Activated CD4-positive, alpha-beta memory T cell treated with anti-CD3 and anti-CD28 coated beads for 36 hours (primary cell): ENCODE measurements at regions not wholly inside any gene's neighbourhood (a gene's known extent, or its start where the extent isn't known, plus 50 kb on each side); places are given as distances from the start of the nearest gene placed in this dataset.

Experiments
- CTCF ChIA-PET: fragments of 350-600 bp; sonication (Branson Sonifier 250); formaldehyde crosslinking; loops from one replicate; lab custom pipeline; 2021; ENCODE audit warnings: antibody characterized with exemption, inconsistent platforms; lab: Charles Lee
- POLR2A ChIA-PET: fragments of 350-600 bp; sonication (Branson Sonifier 250); formaldehyde crosslinking; loops from one replicate; lab custom pipeline; 2021; ENCODE audit warnings: antibody characterized with exemption; lab: Charles Lee
- DNase-seq: peaks from one replicate; pipeline ENCODE4 v3.0.0-alpha.2; 2020
- H3K27ac Mint-ChIP-seq: one replicate; pipeline ENCODE4 v1.8.0; 2021; ENCODE audit warnings: mixed read lengths
- H3K27me3 Mint-ChIP-seq: one replicate; pipeline ENCODE4 v1.8.0; 2021; ENCODE audit warnings: mixed read lengths
- H3K36me3 Mint-ChIP-seq: one replicate; pipeline ENCODE4 v1.8.0; 2021; ENCODE audit warnings: mixed read lengths
- H3K4me1 Mint-ChIP-seq: one replicate; pipeline ENCODE4 v1.8.0; 2021; ENCODE audit warnings: low read depth, mixed read lengths
- H3K4me3 Mint-ChIP-seq: one replicate; pipeline ENCODE4 v1.8.0; 2021; ENCODE audit warnings: mild to moderate bottlenecking, mixed read lengths
- H3K9me3 Mint-ChIP-seq: one replicate; pipeline ENCODE4 v1.8.0; 2021; ENCODE audit warnings: mixed read lengths
- intact Hi-C: fragments of 100-400 bp; cut with micrococcal nuclease; formaldehyde crosslinking; loops from one replicate; pipeline ENCODE4 v1.15.1; 2023

DNA sequence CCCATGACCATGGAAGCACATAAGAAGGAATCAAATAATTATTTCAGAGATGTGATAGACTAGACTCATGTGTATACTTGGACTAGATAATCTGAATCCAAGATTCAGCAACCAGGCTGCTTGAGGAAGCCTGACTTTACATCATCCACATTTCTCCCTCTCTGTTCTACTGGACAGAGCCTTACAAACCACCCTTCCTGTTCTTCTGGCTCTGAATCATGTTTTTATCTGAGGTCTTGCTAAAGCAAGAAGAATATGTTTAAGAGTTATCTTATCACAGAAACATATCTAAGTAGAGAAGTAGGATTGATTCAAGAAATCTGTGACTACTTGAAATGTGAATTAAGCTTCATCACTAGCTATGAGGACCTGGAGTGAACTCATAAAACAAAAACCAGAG lies 71.1 kb upstream of the SLC24A5 start:
- ChIA-PET POLR2A (no interaction called here), CTCF (no interaction called here)
- no peak for DNase-seq
- Mint-ChIP-seq H3K4me1 (no peaks in the 10 kb centered on the region), H3K27ac (no peak overlapping the region), H3K4me3 (no peak overlapping the region), H3K9me3 (no peaks in the 10 kb centered on the region), H3K27me3 (peaks cover 2% of the 10 kb centered on the region), H3K36me3 (no peaks in the 10 kb centered on the region)
- intact Hi-C loops = no loop called here

DNA sequence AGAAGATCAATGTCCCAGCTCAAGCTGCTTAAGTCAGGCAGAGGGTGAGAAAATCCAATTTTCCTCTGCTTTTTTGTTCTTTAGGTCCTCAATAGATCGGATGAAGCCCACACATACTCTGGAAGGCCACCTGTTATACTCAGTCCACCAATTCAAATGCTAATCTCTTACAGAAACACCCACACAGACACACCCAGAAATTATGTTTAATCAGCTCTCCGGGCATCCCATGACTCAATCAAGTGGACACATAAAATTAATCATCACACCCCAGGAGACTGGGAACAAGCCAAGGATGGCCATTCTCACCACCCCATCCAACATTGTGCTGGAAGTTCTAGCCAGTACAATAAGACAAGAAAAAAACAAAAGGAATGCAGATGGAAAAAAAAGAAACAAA lies 67.8 kb upstream of the SLC24A5 start:
- Mint-ChIP-seq H3K36me3 (no peaks in the 10 kb centered on the region), H3K27ac (no peak overlapping the region), H3K4me3 (no peak overlapping the region), H3K4me1 (no peaks in the 10 kb centered on the region), H3K27me3 (no peaks in the 10 kb centered on the region), H3K9me3 (peaks cover 5% of the 10 kb centered on the region)
- intact Hi-C loops = no loop called here
- ChIA-PET POLR2A (no interaction called here), CTCF (interaction anchor here (0.5 kb wide), 1 partner anchor 865 kb away, joined by 3 read pairs; no protein-coding TSS in a partner anchor)
- no peak for DNase-seq

DNA sequence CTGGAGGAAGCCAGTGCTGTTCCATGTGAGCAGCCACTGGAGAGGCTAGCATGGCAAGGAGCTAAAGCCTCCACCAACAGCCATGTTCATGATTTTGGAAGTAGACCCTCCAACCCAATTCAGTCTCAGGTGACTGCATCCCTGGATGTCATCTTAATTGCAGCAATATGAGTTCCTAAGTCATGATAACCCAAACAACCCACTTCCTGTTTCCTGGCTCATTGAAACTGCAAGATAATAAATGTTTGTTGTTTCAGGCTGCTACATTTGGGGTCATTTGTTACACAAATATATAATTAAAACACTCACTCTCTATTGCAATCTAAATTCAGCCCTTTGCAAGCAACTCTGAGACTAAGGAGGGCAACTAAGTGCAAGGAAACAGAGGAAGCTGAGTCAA lies 62.4 kb upstream of the SLC24A5 start:
- CTCF ChIA-PET = no interaction called here

DNA sequence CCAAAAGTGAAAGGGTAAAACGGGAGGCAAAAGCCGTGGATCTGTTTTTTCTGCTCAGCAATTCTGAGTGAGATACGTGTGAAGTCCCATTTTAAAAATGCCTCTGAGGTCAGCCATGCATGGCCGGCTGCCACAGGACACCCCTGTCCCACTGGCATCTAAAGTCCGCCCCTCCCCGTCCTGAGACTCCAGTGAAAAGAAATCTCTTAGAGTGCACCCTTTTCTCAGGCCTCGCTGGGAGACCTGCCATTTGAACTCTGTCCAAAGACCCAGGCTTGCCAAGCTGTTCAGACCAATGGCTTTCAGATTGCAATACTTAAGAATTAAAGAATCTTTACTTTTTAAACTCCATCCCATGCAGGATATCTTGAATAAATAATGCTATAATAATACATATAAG lies 61.0 kb upstream of the SLC24A5 start:
- no peak overlapping the region for H3K4me3 Mint-ChIP-seq
- no peaks in the 10 kb centered on the region for H3K36me3 Mint-ChIP-seq
- intact Hi-C loops = no loop called here
- DNase-seq = no peak
- ChIA-PET POLR2A (no interaction called here), CTCF (no interaction called here)
- H3K9me3 Mint-ChIP-seq = peaks cover 5% of the 10 kb centered on the region
- peaks cover 3% of the 10 kb centered on the region for H3K4me1 Mint-ChIP-seq
- no peak overlapping the region for H3K27ac Mint-ChIP-seq
- no peaks in the 10 kb centered on the region for H3K27me3 Mint-ChIP-seq

More for the DNA sequence above, 62.4 kb upstream of the SLC24A5 start:
- no peaks in the 10 kb centered on the region for H3K27me3 Mint-ChIP-seq
- intact Hi-C loops = no loop called here
- no peak overlapping the region for H3K4me3 Mint-ChIP-seq
- peaks cover 3% of the 10 kb centered on the region for H3K4me1 Mint-ChIP-seq
- POLR2A ChIA-PET = no interaction called here
- DNase-seq = no peak
- H3K9me3 Mint-ChIP-seq = peaks cover 5% of the 10 kb centered on the region
- no peaks in the 10 kb centered on the region for H3K36me3 Mint-ChIP-seq
- no peak overlapping the region for H3K27ac Mint-ChIP-seq

DNA sequence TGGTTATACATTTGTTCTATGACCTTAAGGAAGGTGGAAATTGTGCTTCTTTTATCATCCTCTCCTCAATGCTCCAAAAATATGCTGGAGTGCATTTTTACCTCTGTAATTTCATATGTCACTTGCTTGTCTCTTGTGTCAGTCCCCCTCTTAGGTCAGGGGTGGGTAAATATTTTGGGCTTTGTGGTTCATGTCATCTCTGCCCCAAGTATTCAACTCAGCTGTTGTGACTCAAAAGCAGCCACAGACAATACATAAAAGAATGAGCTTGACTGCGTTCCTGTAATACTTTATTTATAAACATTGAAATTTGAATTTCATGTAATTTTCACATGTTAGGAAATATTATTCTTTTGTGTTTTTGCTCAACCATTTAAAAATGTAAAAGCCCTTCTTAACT lies 60.4 kb upstream of the SLC24A5 start:
- POLR2A ChIA-PET = no interaction called here
- H3K9me3 Mint-ChIP-seq = peaks cover 4% of the 10 kb centered on the region
- intact Hi-C loops = no loop called here
- H3K27me3 Mint-ChIP-seq = no peaks in the 10 kb centered on the region
- no peak overlapping the region for H3K4me3 Mint-ChIP-seq
- DNase-seq = no peak
- CTCF ChIA-PET = no interaction called here
- H3K4me1 Mint-ChIP-seq = peaks cover 3% of the 10 kb centered on the region
- H3K36me3 Mint-ChIP-seq = no peaks in the 10 kb centered on the region
- H3K27ac Mint-ChIP-seq = no peak overlapping the region

DNA sequence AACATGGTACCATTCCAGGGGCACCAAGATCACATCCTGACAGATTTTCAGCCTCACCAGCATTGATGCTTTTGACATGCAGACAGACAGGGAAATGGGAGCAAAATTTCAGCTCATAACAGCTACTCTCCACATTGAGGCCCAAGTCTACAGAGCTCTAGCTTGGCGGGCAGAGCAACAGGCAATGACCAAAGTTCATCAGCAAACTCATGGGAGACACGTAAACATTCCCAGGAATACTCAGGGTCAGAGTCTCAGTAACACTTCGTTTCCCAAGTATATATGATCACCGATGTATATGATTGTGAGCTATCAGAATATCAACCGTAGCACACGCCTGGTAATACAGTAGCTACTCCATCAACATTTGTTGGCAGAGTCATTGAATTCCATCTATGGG lies 59.2 kb upstream of the SLC24A5 start:
- POLR2A ChIA-PET = no interaction called here
- intact Hi-C loops = no loop called here

DNA sequence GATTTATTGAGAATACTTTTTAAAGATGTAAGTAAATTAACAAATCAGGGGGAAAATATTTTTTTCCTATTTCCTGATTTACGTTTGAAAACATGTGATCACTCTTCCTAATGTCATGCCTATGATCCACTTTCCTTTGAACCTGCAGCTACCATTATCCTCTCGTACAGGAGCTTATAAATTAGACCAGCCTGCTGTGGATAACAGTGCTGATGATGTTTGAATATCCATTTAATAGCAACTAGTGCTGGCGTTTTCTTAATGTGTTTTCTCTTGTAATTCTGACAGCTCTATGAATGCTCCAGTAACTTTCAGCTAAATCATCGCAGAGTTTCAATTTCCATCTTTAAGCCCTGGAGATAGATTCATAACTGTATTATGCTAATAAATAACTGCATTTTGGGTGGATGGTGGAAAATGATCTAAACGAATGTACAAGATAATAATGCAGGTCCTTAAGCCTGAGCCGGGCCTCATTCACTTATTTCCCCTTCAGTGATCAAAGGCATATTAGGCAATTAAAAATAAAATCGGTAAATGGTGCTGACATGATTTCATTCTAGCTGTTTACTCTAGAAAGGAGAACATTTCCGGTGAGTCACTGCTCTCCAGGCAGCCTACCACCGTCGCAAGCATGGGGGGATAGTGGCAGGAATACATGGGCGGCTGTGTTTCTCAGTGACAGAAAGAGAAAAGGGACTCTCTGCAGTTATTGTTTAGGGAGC lies 58.5 kb upstream of the SLC24A5 start:
- Mint-ChIP-seq H3K27me3 (no peaks in the 10 kb centered on the region), H3K36me3 (no peaks in the 10 kb centered on the region), H3K4me1 (peaks cover 3% of the 10 kb centered on the region), H3K9me3 (no peaks in the 10 kb centered on the region), H3K4me3 (no peak overlapping the region), H3K27ac (no peak overlapping the region)
- intact Hi-C loops = no loop called here
- DNase-seq = no peak
- CTCF ChIA-PET = no interaction called here
- POLR2A ChIA-PET = no interaction called here

More for the DNA sequence above, 59.2 kb upstream of the SLC24A5 start:
- CTCF ChIA-PET = no interaction called here
- no peak overlapping the region for H3K27ac Mint-ChIP-seq
- H3K4me1 Mint-ChIP-seq = peaks cover 3% of the 10 kb centered on the region
- no peaks in the 10 kb centered on the region for H3K27me3 Mint-ChIP-seq
- no peak for DNase-seq
- no peaks in the 10 kb centered on the region for H3K9me3 Mint-ChIP-seq
- no peaks in the 10 kb centered on the region for H3K36me3 Mint-ChIP-seq
- no peak overlapping the region for H3K4me3 Mint-ChIP-seq

DNA sequence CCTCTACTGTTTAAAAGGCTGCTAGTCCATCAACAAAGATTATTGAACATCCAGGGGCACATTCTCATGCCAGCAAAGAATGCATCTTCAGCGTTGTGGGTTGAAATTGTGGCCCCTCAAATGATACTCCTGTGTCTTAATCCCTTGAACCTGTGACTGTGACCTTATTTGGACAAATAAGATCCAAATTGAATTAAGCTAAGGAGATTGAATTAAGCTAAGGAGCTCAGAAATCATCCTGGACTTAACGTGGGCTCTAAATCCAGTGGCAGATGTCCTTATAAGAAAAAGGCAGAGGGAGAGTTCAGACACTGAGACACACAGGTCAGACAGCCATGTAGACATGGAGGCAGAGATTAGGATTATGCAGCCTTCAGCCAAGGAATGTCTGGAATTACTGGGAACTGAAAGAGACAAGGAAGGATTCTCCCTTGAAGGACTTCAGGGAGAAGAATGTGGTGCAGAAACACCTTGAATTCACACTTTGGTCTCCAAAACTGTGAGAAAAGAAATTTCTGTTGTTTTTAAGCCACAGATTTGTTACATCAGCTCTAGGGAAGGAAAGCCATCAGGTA lies 57.3 kb upstream of the SLC24A5 start:
- no peak overlapping the region for H3K27ac Mint-ChIP-seq
- no peak overlapping the region for H3K4me3 Mint-ChIP-seq
- POLR2A ChIA-PET = no interaction called here
- no peaks in the 10 kb centered on the region for H3K9me3 Mint-ChIP-seq
- peaks cover 2% of the 10 kb centered on the region for H3K4me1 Mint-ChIP-seq
- H3K27me3 Mint-ChIP-seq = no peaks in the 10 kb centered on the region
- H3K36me3 Mint-ChIP-seq = no peaks in the 10 kb centered on the region
- CTCF ChIA-PET = no interaction called here
- intact Hi-C loops = no loop called here
- DNase-seq = no peak

DNA sequence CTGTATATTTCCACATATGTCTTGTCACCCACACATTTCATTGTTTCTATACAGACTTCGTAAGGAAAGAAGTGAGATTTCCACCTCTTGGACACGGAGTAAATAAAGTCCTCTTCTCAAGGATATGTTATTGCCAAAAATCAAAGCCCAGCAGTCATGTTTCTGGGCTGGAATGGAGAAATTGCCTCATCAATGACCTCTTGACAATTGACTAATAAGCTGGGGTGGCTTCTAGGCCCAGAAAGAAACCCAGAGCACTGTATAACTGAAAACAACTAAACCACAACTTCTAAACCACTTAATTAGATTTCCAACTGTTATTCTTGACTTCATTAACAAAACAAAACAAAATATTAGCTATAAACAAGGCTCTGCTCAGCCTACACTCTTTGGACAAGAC lies 56.4 kb upstream of the SLC24A5 start:
- ChIA-PET CTCF (no interaction called here), POLR2A (no interaction called here)
- no peaks in the 10 kb centered on the region for H3K36me3 Mint-ChIP-seq
- no peak for DNase-seq
- H3K27ac Mint-ChIP-seq = no peak overlapping the region
- intact Hi-C loops = no loop called here
- no peak overlapping the region for H3K4me3 Mint-ChIP-seq
- no peaks in the 10 kb centered on the region for H3K27me3 Mint-ChIP-seq
- H3K9me3 Mint-ChIP-seq = no peaks in the 10 kb centered on the region
- no peaks in the 10 kb centered on the region for H3K4me1 Mint-ChIP-seq

DNA sequence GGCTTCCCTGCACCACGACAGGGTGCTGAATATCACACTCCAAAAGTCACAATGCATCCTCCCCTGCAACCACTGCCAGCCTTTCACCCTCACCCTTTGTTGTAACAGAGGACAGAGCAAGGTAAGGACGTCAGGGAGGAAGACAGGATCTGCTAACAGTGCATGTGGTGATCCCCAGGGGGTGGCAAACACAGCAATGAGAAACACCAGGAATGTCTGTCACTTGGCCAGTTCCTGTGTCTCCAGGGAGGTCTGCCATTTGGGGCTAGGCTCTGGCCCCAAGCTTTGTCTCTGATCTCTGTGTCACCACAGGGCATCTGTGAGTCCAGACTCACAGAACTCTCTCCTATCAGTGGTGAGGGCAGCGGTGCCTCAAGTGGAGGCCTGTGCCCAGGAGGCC lies 54.3 kb upstream of the SLC24A5 start:
- CTCF ChIA-PET = no interaction called here
- DNase-seq = no peak
- H3K9me3 Mint-ChIP-seq = no peaks in the 10 kb centered on the region

More for the DNA sequence above, 54.3 kb upstream of the SLC24A5 start:
- Mint-ChIP-seq H3K27ac (no peak overlapping the region), H3K4me3 (no peak overlapping the region), H3K36me3 (no peaks in the 10 kb centered on the region), H3K27me3 (peaks cover 3% of the 10 kb centered on the region), H3K4me1 (no peaks in the 10 kb centered on the region)
- POLR2A ChIA-PET = no interaction called here
- intact Hi-C loops = no loop called here
